H9 (cell line): ENCODE measurements at regions not wholly inside any gene's neighbourhood (a gene's known extent, or its start where the extent isn't known, plus 50 kb on each side); places are given as distances from the start of the nearest gene placed in this dataset.

Experiments used
- DNase-seq: peaks from one replicate; pipeline ENCODE4 v3.0.0-alpha.2; 2017
- H2AFZ ChIP-seq: one replicate; pipeline ENCODE4 v1.6.1; 2013; ENCODE audit warnings: mild to moderate bottlenecking, low read length, control low read depth, moderate library complexity
- H2AK5ac ChIP-seq: 2 replicates; pipeline ENCODE4 v1.6.1; 2013; ENCODE audit warnings: low read length, control low read depth, mixed read lengths; ENCODE audit not compliant: insufficient read length
- H2BK120ac ChIP-seq: one replicate; pipeline ENCODE4 v1.6.1; 2013; ENCODE audit warnings: low read depth, mild to moderate bottlenecking, low read length, control low read depth, inconsistent platforms; ENCODE audit not compliant: poor library complexity, severe bottlenecking
- H2BK12ac ChIP-seq: 2 replicates; pipeline ENCODE4 v1.6.1; 2013; ENCODE audit warnings: low read length, control low read depth, mixed read lengths, low read depth; ENCODE audit not compliant: insufficient read length
- H2BK15ac ChIP-seq: 2 replicates; pipeline ENCODE4 v1.6.1; 2013; ENCODE audit warnings: low read depth, low read length, control low read depth
- H2BK20ac ChIP-seq: one replicate; pipeline ENCODE4 v1.6.1; 2013; ENCODE audit warnings: low read depth, mild to moderate bottlenecking, low read length, control low read depth, inconsistent platforms; ENCODE audit not compliant: poor library complexity, severe bottlenecking
- H2BK5ac ChIP-seq: 2 replicates; pipeline ENCODE4 v1.6.1; 2013; ENCODE audit warnings: low read length, control low read depth, mixed read lengths; ENCODE audit not compliant: insufficient read length
- H3K14ac ChIP-seq: 2 replicates; pipeline ENCODE4 v1.6.1; 2013; ENCODE audit warnings: low read length, control low read depth; ENCODE audit not compliant: insufficient read depth
- H3K18ac ChIP-seq: 2 replicates; pipeline ENCODE4 v1.6.1; 2013; ENCODE audit warnings: low read depth, mild to moderate bottlenecking, mixed read lengths, low read length, control low read depth; ENCODE audit not compliant: insufficient read length
- H3K23ac ChIP-seq: 2 replicates; pipeline ENCODE4 v1.6.1; 2013; ENCODE audit warnings: low read length, control low read depth, mixed read lengths, low read depth; ENCODE audit not compliant: insufficient read length
- H3K23me2 ChIP-seq: 2 replicates; pipeline ENCODE4 v1.6.1; 2013; ENCODE audit warnings: low read depth, mild to moderate bottlenecking, mixed read lengths, low read length, control low read depth; ENCODE audit not compliant: insufficient read length, poor library complexity, severe bottlenecking
- H3K27ac ChIP-seq: 2 replicates; pipeline ENCODE4 v1.5.1; 2013; ENCODE audit warnings: low read length, control low read depth, mixed read lengths, low read depth; ENCODE audit not compliant: insufficient read length
- H3K27me3 ChIP-seq: 2 replicates; pipeline ENCODE4 v1.6.1; 2013; ENCODE audit warnings: low read length, control low read depth, inconsistent platforms; ENCODE audit not compliant: insufficient read depth
- H3K4ac ChIP-seq: 2 replicates; pipeline ENCODE4 v1.6.1; 2013; ENCODE audit warnings: low read depth, mild to moderate bottlenecking, control low read depth, inconsistent platforms, low read length, moderate library complexity
- H3K4me1 ChIP-seq: 2 replicates; pipeline ENCODE4 v1.6.1; 2013; ENCODE audit warnings: low read length, control low read depth, inconsistent platforms; ENCODE audit not compliant: insufficient read depth
- H3K4me2 ChIP-seq: 2 replicates; pipeline ENCODE4 v1.6.1; 2013; ENCODE audit warnings: low read length, control low read depth, mixed read lengths; ENCODE audit not compliant: insufficient read length, insufficient read depth
- H3K56ac ChIP-seq: 2 replicates; pipeline ENCODE4 v1.6.1; 2013; ENCODE audit warnings: low read depth, mild to moderate bottlenecking, mixed read lengths, low read length, control low read depth; ENCODE audit not compliant: insufficient read length
- H3K79me1 ChIP-seq: 2 replicates; pipeline ENCODE4 v1.6.1; 2013; ENCODE audit warnings: low read depth, mild to moderate bottlenecking, moderate library complexity, low read length, control low read depth, inconsistent platforms; ENCODE audit not compliant: insufficient read depth, poor library complexity, severe bottlenecking
- H3K79me2 ChIP-seq: 2 replicates; pipeline ENCODE4 v1.6.1; 2013; ENCODE audit warnings: low read length, control low read depth, inconsistent platforms; ENCODE audit not compliant: insufficient read depth
- H3K9ac ChIP-seq: 2 replicates; pipeline ENCODE4 v1.6.1; 2013; ENCODE audit warnings: low read length, control low read depth, mixed read lengths; ENCODE audit not compliant: insufficient read length; ENCODE audit errors: extremely low read depth
- H3K9me3 ChIP-seq: one replicate; pipeline ENCODE4 v1.6.1; 2013; ENCODE audit warnings: low read depth, low read length, inconsistent platforms; ENCODE audit not compliant: control insufficient read depth
- H3T11ph ChIP-seq: one replicate; pipeline ENCODE4 v1.6.1; 2013; ENCODE audit warnings: mild to moderate bottlenecking, low read length, control low read depth, inconsistent platforms
- H4K20me1 ChIP-seq: one replicate; pipeline ENCODE4 v1.6.1; 2013; ENCODE audit not compliant: control insufficient read depth, insufficient read length, insufficient read depth
- H4K5ac ChIP-seq: 2 replicates; pipeline ENCODE4 v1.6.1; 2013; ENCODE audit warnings: low read depth, mild to moderate bottlenecking, mixed read lengths, low read length, control low read depth; ENCODE audit not compliant: insufficient read length
- H4K8ac ChIP-seq: replicated peaks from 2 replicates; pipeline ENCODE4 v1.6.1; 2013; ENCODE audit warnings: low read length, control low read depth, mixed read lengths, low read depth; ENCODE audit not compliant: insufficient read length
- H4K91ac ChIP-seq: 2 replicates; pipeline ENCODE4 v1.6.1; 2013; ENCODE audit warnings: low read depth, mild to moderate bottlenecking, moderate library complexity, mixed read lengths, low read length, control low read depth; ENCODE audit not compliant: insufficient read length
- H3K27ac Mint-ChIP-seq, 3 experiments: 2 replicates in 2 of 3; 3 replicates in 1 of 3; pipeline ENCODE4 v1.8.0; 2020 to 2021; ENCODE audit warnings: mixed read lengths in 3 of 3, mild to moderate bottlenecking in 1 of 3, moderate library complexity in 1 of 3
- H3K27me3 Mint-ChIP-seq: 2 replicates; pipeline ENCODE4 v1.8.0; 2021; ENCODE audit warnings: low read depth, mild to moderate bottlenecking, moderate library complexity, mixed read lengths
- H3K36me3 Mint-ChIP-seq, 3 experiments: 2 replicates in 2 of 3; 3 replicates in 1 of 3; pipeline ENCODE4 v1.8.0; 2020 to 2021; ENCODE audit warnings: low read depth in 3 of 3, mixed read lengths in 3 of 3; ENCODE audit not compliant: insufficient read depth in 1 of 3
- H3K4me1 Mint-ChIP-seq, 2 experiments: 2 replicates each; pipeline ENCODE4 v1.8.0; 2020; ENCODE audit warnings: mixed read lengths in 2 of 2
- H3K4me3 Mint-ChIP-seq, 2 experiments: 2 replicates in 1 of 2; 3 replicates in 1 of 2; pipeline ENCODE4 v1.8.0; 2020 to 2021; ENCODE audit warnings: mild to moderate bottlenecking in 2 of 2, mixed read lengths in 2 of 2, moderate library complexity in 1 of 2
- H3K9me3 Mint-ChIP-seq, 2 experiments: 2 replicates in 1 of 2; 3 replicates in 1 of 2; pipeline ENCODE4 v1.8.0; 2020; ENCODE audit warnings: mild to moderate bottlenecking in 2 of 2, mixed read lengths in 2 of 2, moderate library complexity in 1 of 2
- WGBS: extraction: QIAGEN DNeasy Blood & Tissue Kit; methylation state at CpG from one replicate; pipeline ENCODE4 v1.1.7; 2013; ENCODE audit warnings: missing lambda C conversion rate, low lambda C conversion rate, mixed read lengths; ENCODE audit not compliant: insufficient read length; ENCODE audit errors: extremely low coverage; 5-methylcytosine and 5-hydroxymethylcytosine counted together
- TF ChIP-seq, protein P1 (sequence below): fragments of 200-600 bp; sonication (generic); conservative IDR thresholded peaks from 3 replicates; pipeline ENCODE4 v1.8.0; 2021; ENCODE audit warnings: antibody characterized with exemption, mild to moderate bottlenecking

DNA sequence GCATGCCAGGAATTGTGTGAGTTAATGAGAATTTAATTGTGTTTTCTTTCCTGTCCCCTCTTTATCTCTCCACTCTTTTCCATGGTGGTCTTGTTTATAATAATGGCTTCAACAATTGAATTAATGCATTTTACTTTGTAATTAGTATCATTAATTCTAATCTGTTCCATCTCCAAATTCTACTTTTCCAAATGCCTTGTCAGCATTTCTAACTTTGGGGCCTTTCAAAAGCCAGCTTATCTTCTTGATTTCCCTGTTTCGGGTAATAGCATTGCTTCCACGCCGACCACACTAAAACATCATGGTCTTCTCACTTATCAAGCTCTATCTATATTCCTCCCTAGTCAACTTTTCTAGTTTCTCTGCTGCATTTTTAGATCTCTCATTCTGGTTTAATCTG lies 54.2 kb upstream of the RMST start:
- no peaks in the 10 kb centered on the region for H3K79me2 ChIP-seq
- H4K5ac ChIP-seq = no peak overlapping the region
- H2BK5ac ChIP-seq = no peak overlapping the region
- H3K23me2 ChIP-seq = no peaks in the 10 kb centered on the region
- no peak overlapping the region for H2BK20ac ChIP-seq
- no peak overlapping the region for H3K4ac ChIP-seq
- H3K27ac ChIP-seq = no peak overlapping the region
- no peak overlapping the region for H2BK120ac ChIP-seq
- H3K27me3 ChIP-seq = no peaks in the 10 kb centered on the region
- no peak overlapping the region for H3T11ph ChIP-seq
- H3K9ac ChIP-seq = no peak overlapping the region
- no peaks in the 10 kb centered on the region for H3K36me3 Mint-ChIP-seq
- H3K14ac ChIP-seq = no peak overlapping the region
- no peak overlapping the region for H3K23ac ChIP-seq
- H3K27ac Mint-ChIP-seq = no peak overlapping the region
- no peak overlapping the region for H2BK12ac ChIP-seq
- no peak overlapping the region for H2AFZ ChIP-seq
- H3K4me1 Mint-ChIP-seq = peaks cover 4 to 6% of the 10 kb centered on the region in 2 experiments; a peak in 2 of 4 replicates
- no peak overlapping the region for H3K4me3 Mint-ChIP-seq
- H3K27me3 Mint-ChIP-seq = no peaks in the 10 kb centered on the region; the same call in 1 of the 2 replicates
- TF ChIP-seq, protein P1, sequence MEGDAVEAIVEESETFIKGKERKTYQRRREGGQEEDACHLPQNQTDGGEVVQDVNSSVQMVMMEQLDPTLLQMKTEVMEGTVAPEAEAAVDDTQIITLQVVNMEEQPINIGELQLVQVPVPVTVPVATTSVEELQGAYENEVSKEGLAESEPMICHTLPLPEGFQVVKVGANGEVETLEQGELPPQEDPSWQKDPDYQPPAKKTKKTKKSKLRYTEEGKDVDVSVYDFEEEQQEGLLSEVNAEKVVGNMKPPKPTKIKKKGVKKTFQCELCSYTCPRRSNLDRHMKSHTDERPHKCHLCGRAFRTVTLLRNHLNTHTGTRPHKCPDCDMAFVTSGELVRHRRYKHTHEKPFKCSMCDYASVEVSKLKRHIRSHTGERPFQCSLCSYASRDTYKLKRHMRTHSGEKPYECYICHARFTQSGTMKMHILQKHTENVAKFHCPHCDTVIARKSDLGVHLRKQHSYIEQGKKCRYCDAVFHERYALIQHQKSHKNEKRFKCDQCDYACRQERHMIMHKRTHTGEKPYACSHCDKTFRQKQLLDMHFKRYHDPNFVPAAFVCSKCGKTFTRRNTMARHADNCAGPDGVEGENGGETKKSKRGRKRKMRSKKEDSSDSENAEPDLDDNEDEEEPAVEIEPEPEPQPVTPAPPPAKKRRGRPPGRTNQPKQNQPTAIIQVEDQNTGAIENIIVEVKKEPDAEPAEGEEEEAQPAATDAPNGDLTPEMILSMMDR = no peak
- no peaks in the 10 kb centered on the region for H3K4me1 ChIP-seq
- H3K9me3 ChIP-seq = no peaks in the 10 kb centered on the region
- no peaks in the 10 kb centered on the region for H3K79me1 ChIP-seq
- no peak overlapping the region for H3K4me2 ChIP-seq
- no peak overlapping the region for H2BK15ac ChIP-seq
- H3K9me3 Mint-ChIP-seq = no peaks in the 10 kb centered on the region
- no peak overlapping the region for H3K56ac ChIP-seq
- H4K8ac ChIP-seq = no peak overlapping the region
- H3K18ac ChIP-seq = no peak overlapping the region
- no peaks in the 10 kb centered on the region for H4K20me1 ChIP-seq
- no peak for DNase-seq
- WGBS = no CpG with 5 or more reads among the region's 3 CpGs
- no peak overlapping the region for H4K91ac ChIP-seq
- no peak overlapping the region for H2AK5ac ChIP-seq
